Glutamatergic neuron (in vitro differentiated cells): ENCODE measurements at regions not wholly inside any gene's neighbourhood (a gene's known extent, or its start where the extent isn't known, plus 50 kb on each side); places are given as distances from the start of the nearest gene placed in this dataset.

Experiments used
- DNase-seq: peaks from one replicate; pipeline ENCODE4 v3.0.0; 2022
- H3K27ac Mint-ChIP-seq: one replicate; pipeline ENCODE4 v1.8.0; 2020; ENCODE audit warnings: mild to moderate bottlenecking, mixed read lengths, inconsistent platforms; ENCODE audit not compliant: unreplicated experiment
- H3K27me3 Mint-ChIP-seq: one replicate; pipeline ENCODE4 v1.8.0; 2020; ENCODE audit warnings: mild to moderate bottlenecking, moderate library complexity, mixed read lengths, inconsistent platforms; ENCODE audit not compliant: unreplicated experiment
- H3K36me3 Mint-ChIP-seq: one replicate; pipeline ENCODE4 v1.8.0; 2020; ENCODE audit warnings: mild to moderate bottlenecking, mixed read lengths, inconsistent platforms; ENCODE audit not compliant: unreplicated experiment
- H3K4me1 Mint-ChIP-seq: one replicate; pipeline ENCODE4 v1.8.0; 2020; ENCODE audit warnings: mild to moderate bottlenecking, low read depth, mixed read lengths, inconsistent platforms; ENCODE audit not compliant: unreplicated experiment
- H3K4me3 Mint-ChIP-seq: one replicate; pipeline ENCODE4 v1.8.0; 2020; ENCODE audit warnings: mild to moderate bottlenecking, mixed read lengths, inconsistent platforms; ENCODE audit not compliant: unreplicated experiment
- H3K9me3 Mint-ChIP-seq: one replicate; pipeline ENCODE4 v1.8.0; 2020; ENCODE audit warnings: mild to moderate bottlenecking, moderate library complexity, mixed read lengths, inconsistent platforms; ENCODE audit not compliant: unreplicated experiment
- TF ChIP-seq, protein P1 (sequence below): fragments of 200-600 bp; sonication (generic); IDR thresholded peaks from one replicate; pipeline ENCODE4 v1.5.0; 2021; ENCODE audit not compliant: partially characterized antibody, unreplicated experiment

DNA sequence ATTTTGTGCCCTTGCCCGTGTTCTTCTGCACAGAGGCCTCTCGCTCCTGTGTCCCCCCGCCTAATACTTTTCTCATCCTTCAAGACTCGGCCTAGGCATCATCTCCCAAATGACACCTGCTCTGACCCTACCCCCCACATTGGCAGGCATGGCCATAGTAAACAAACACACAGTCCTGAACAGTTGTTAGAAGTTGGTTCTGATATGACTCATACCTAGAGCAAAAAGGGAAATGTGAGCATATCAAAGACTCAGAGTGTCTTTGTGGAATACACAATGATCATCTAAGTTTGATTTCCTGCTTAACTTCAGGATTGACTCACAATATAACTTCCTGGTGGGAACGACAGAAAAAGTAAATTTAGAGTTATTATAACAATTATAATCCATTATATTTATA, 120.5 kb downstream of the POLR2M start:
- H3K9me3 Mint-ChIP-seq, result no peaks in the 10 kb centered on the region
- no peak overlapping the region for H3K4me3 Mint-ChIP-seq
- no peaks in the 10 kb centered on the region for H3K36me3 Mint-ChIP-seq
- TF ChIP-seq, protein P1, sequence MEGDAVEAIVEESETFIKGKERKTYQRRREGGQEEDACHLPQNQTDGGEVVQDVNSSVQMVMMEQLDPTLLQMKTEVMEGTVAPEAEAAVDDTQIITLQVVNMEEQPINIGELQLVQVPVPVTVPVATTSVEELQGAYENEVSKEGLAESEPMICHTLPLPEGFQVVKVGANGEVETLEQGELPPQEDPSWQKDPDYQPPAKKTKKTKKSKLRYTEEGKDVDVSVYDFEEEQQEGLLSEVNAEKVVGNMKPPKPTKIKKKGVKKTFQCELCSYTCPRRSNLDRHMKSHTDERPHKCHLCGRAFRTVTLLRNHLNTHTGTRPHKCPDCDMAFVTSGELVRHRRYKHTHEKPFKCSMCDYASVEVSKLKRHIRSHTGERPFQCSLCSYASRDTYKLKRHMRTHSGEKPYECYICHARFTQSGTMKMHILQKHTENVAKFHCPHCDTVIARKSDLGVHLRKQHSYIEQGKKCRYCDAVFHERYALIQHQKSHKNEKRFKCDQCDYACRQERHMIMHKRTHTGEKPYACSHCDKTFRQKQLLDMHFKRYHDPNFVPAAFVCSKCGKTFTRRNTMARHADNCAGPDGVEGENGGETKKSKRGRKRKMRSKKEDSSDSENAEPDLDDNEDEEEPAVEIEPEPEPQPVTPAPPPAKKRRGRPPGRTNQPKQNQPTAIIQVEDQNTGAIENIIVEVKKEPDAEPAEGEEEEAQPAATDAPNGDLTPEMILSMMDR, result no peak
- H3K27me3 Mint-ChIP-seq, result no peaks in the 10 kb centered on the region
- no peak overlapping the region for H3K27ac Mint-ChIP-seq
- no peak for DNase-seq
- no peaks in the 10 kb centered on the region for H3K4me1 Mint-ChIP-seq

- H3K4me1 Mint-ChIP-seq, result no peaks in the 10 kb centered on the region
- no peaks in the 10 kb centered on the region for H3K27me3 Mint-ChIP-seq
- H3K36me3 Mint-ChIP-seq, result no peaks in the 10 kb centered on the region
- TF ChIP-seq, protein P1, result no peak
- no peaks in the 10 kb centered on the region for H3K9me3 Mint-ChIP-seq
- no peak overlapping the region for H3K27ac Mint-ChIP-seq
- no peak for DNase-seq
- H3K4me3 Mint-ChIP-seq, result no peak overlapping the region
These were observed 121.5 kb downstream of the POLR2M start for GRCh38 chr15:57827971-57828370.

- peaks cover 4% of the 10 kb centered on the region for H3K9me3 Mint-ChIP-seq
- no peak overlapping the region for H3K4me3 Mint-ChIP-seq
- TF ChIP-seq, protein P1, result no peak
- no peaks in the 10 kb centered on the region for H3K36me3 Mint-ChIP-seq
- no peaks in the 10 kb centered on the region for H3K4me1 Mint-ChIP-seq
- DNase-seq, result no peak
- H3K27me3 Mint-ChIP-seq, result no peaks in the 10 kb centered on the region
- no peak overlapping the region for H3K27ac Mint-ChIP-seq
These were observed 125.7 kb downstream of the POLR2M start for GRCh38 chr15:57832183-57832582.

- no peaks in the 10 kb centered on the region for H3K36me3 Mint-ChIP-seq
- H3K4me1 Mint-ChIP-seq, result no peaks in the 10 kb centered on the region
- H3K4me3 Mint-ChIP-seq, result no peak overlapping the region
- DNase-seq, result no peak
- TF ChIP-seq, protein P1, result no peak
- peaks cover 4% of the 10 kb centered on the region for H3K9me3 Mint-ChIP-seq
- no peak overlapping the region for H3K27ac Mint-ChIP-seq
- H3K27me3 Mint-ChIP-seq, result no peaks in the 10 kb centered on the region
These were observed 128.6 kb downstream of the POLR2M start for GRCh38 chr15:57835119-57835518.

DNA sequence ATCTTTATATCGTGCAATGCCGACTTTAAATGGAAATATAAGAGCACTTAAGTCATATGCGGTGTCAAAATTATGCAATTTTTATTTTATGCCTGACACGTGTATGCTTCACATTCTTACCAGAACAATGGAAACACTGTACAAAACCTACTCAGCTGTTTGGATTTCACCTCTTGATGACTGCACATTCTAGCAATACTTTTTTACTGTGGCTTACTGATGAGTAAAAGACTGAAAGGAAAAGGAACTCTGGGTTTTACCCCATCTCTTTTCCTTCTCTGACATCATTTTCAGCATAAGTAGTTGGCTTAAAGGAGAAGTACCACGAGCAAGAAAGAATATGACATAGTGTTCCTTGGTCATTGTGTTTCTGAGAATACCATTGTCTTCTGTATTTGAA, 142.8 kb downstream of the POLR2M start:
- Mint-ChIP-seq H3K4me3 (no peak overlapping the region), H3K4me1 (no peaks in the 10 kb centered on the region), H3K27ac (no peak overlapping the region), H3K27me3 (no peaks in the 10 kb centered on the region), H3K36me3 (no peaks in the 10 kb centered on the region), H3K9me3 (no peaks in the 10 kb centered on the region)
- DNase-seq, result no peak
- TF ChIP-seq, protein P1, result no peak
